ENCODE measurements at regions not wholly inside any gene's neighbourhood (a gene's known extent, or its start where the extent isn't known, plus 50 kb on each side); places are given as distances from the start of the nearest gene placed in this dataset.

GRCh38 chr11:134849833-134850232 lies 437.8 kb upstream of the B3GAT1 start:
- POLR2A ChIA-PET: no interaction called here
- CTCF ChIA-PET: interaction anchor here (0.6 to 1.0 kb wide), 2 partner anchors 9 to 19 kb away, joined by 3 to 5 read pairs; no protein-coding TSS in a partner anchor
- DNase-seq (ENCODE audit: extremely low spot score): no peak
- no peak for TF ChIP-seq CTCF (IDR thresholded peaks at IDR 0.05; ENCODE audit: control extremely low read depth, extremely low read depth, low read depth, missing control alignments)

GRCh38 chr11:134847083-134847715 lies 435.2 kb upstream of the B3GAT1 start:
- DNase-seq (ENCODE audit: extremely low spot score): no peak
- ChIA-PET CTCF (interaction anchor here (1.3 kb wide), 1 partner anchor 24 kb away, joined by 4 read pairs; no protein-coding TSS in a partner anchor), POLR2A (no interaction called here)
- no peak for TF ChIP-seq CTCF (IDR thresholded peaks at IDR 0.05; ENCODE audit: control extremely low read depth, extremely low read depth, low read depth, missing control alignments)

GRCh38 chr11:134846328-134847082 lies 434.5 kb upstream of the B3GAT1 start:
- ChIA-PET CTCF (interaction anchor here (1.2 to 1.4 kb wide), 3 partner anchors 10 to 22 kb away, joined by 3 to 4 read pairs (median 3); no protein-coding TSS in a partner anchor), POLR2A (no interaction called here)
- no peak for DNase-seq (ENCODE audit: extremely low spot score)
- TF ChIP-seq CTCF (IDR thresholded peaks at IDR 0.05; ENCODE audit: control extremely low read depth, extremely low read depth, low read depth, missing control alignments): no peak

- POLR2A ChIA-PET: no interaction called here
- DNase-seq (ENCODE audit: extremely low spot score): no peak
- TF ChIP-seq CTCF (IDR thresholded peaks at IDR 0.05; ENCODE audit: control extremely low read depth, extremely low read depth, low read depth, missing control alignments): no peak
- CTCF ChIA-PET: interaction anchor here (1.2 to 1.4 kb wide), 3 partner anchors 9 to 23 kb away, joined by 3 to 4 read pairs (median 3); no protein-coding TSS in a partner anchor
Observed at GRCh38 chr11:134845474-134846327, 433.7 kb upstream of the B3GAT1 start.

DNA sequence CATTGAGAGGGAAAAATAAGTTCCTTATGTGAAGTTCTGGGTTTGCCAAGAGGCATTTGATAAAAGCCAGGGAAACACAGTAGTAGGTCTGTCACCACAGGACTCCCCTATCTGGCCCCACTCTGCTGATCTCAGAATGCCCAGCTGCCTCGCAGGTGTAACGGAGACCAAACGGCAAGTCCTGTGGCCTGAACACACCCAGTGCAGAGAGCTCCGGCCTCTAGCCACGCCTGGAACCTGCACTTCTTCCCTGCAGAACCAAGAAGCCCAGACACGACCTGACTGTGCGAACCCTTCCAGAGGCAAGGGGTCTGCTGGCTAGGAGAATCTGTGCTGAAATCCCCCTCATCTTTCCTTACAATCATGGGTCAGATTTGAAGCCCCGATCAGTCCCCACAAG lies 432.8 kb upstream of the B3GAT1 start:
- ChIA-PET CTCF (interaction anchor here (1.4 kb wide), 1 partner anchor 8 kb away, joined by 4 read pairs; no protein-coding TSS in a partner anchor), POLR2A (no interaction called here)
- TF ChIP-seq CTCF (IDR thresholded peaks at IDR 0.05; ENCODE audit: control extremely low read depth, extremely low read depth, low read depth, missing control alignments): no peak
- no peak for DNase-seq (ENCODE audit: extremely low spot score)

GRCh38 chr11:134843735-134844134 lies 431.7 kb upstream of the B3GAT1 start:
- TF ChIP-seq CTCF (IDR thresholded peaks at IDR 0.05; ENCODE audit: control extremely low read depth, extremely low read depth, low read depth, missing control alignments): no peak
- CTCF ChIA-PET: interaction anchor here (1.4 kb wide), 1 partner anchor 25 kb away, joined by 3 read pairs; no protein-coding TSS in a partner anchor
- POLR2A ChIA-PET: no interaction called here
- no peak for DNase-seq (ENCODE audit: extremely low spot score)

All from GM10248 (cell line).